Upper lobe of right lung (tissue), 1 donor: ENCODE measurements at regions not wholly inside any gene's neighbourhood (a gene's known extent, or its start where the extent isn't known, plus 50 kb on each side); places are given as distances from the start of the nearest gene placed in this dataset.

Experiments
- ATAC-seq: fragments of 200-7000 bp; cut with Tn5 transposase; one replicate; pipeline ENCODE4 v1.9.1; 2020; ENCODE audit warnings: mild to moderate bottlenecking, moderate library complexity
- DNase-seq: peaks from one replicate; pipeline ENCODE4 v3.0.0-alpha.2; 2020
- H3K27ac ChIP-seq: fragments of 200-600 bp; one replicate; pipeline ENCODE4 v1.8.0; 2022
- H3K27me3 ChIP-seq: fragments of 200-600 bp; one replicate; pipeline ENCODE4 v1.8.0; 2022; ENCODE audit warnings: mild to moderate bottlenecking
- H3K36me3 ChIP-seq: fragments of 200-600 bp; one replicate; pipeline ENCODE4 v1.8.0; 2022
- H3K4me1 ChIP-seq: fragments of 200-600 bp; one replicate; pipeline ENCODE4 v1.8.0; 2022
- H3K4me3 ChIP-seq: fragments of 200-600 bp; one replicate; pipeline ENCODE4 v1.8.0; 2022; ENCODE audit warnings: mild to moderate bottlenecking
- H3K9me3 ChIP-seq: fragments of 200-600 bp; one replicate; pipeline ENCODE4 v1.8.0; 2022
- intact Hi-C: fragments of 100-400 bp; cut with DNase I; formaldehyde crosslinking; loops from one replicate; pipeline ENCODE4 v1.11.0; 2022
- TF ChIP-seq, protein P1 (sequence below): fragments of 200-600 bp; IDR thresholded peaks from one replicate; pipeline ENCODE4 v1.8.0; 2022; ENCODE audit warnings: antibody characterized with exemption
- donor health status: DM: no; HTN: yes; CAD: no; lungs with severe emphysema.

DNA sequence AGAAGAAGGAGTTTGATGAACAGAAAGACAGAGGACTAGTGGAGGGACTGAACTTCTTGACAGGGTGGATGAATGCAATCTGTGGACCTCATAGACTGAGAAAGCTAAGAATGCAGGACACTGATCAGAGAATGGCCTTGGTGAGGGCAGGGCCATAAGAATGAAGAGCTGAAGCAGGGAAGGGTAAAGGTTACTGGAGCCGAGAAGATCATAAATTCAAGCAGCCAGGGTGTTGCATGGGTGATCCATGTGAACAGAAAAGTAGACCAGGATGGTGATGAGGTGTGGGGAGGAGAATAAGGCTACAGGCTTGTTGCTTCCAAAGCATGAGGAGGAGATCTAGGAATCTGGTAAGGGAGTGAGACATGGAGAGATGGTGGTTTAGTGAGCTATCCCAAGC lies 295.9 kb downstream of the ADGB start:
- no peaks in the 10 kb centered on the region for H3K9me3 ChIP-seq
- intact Hi-C loops: no loop called here
- no peak for ATAC-seq
- DNase-seq: no peak
- TF ChIP-seq, protein P1, sequence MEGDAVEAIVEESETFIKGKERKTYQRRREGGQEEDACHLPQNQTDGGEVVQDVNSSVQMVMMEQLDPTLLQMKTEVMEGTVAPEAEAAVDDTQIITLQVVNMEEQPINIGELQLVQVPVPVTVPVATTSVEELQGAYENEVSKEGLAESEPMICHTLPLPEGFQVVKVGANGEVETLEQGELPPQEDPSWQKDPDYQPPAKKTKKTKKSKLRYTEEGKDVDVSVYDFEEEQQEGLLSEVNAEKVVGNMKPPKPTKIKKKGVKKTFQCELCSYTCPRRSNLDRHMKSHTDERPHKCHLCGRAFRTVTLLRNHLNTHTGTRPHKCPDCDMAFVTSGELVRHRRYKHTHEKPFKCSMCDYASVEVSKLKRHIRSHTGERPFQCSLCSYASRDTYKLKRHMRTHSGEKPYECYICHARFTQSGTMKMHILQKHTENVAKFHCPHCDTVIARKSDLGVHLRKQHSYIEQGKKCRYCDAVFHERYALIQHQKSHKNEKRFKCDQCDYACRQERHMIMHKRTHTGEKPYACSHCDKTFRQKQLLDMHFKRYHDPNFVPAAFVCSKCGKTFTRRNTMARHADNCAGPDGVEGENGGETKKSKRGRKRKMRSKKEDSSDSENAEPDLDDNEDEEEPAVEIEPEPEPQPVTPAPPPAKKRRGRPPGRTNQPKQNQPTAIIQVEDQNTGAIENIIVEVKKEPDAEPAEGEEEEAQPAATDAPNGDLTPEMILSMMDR: no peak
- H3K4me1 ChIP-seq: peaks cover 15% of the 10 kb centered on the region
- H3K4me3 ChIP-seq: no peak overlapping the region
- no peak overlapping the region for H3K27ac ChIP-seq
- no peaks in the 10 kb centered on the region for H3K36me3 ChIP-seq
- no peaks in the 10 kb centered on the region for H3K27me3 ChIP-seq

DNA sequence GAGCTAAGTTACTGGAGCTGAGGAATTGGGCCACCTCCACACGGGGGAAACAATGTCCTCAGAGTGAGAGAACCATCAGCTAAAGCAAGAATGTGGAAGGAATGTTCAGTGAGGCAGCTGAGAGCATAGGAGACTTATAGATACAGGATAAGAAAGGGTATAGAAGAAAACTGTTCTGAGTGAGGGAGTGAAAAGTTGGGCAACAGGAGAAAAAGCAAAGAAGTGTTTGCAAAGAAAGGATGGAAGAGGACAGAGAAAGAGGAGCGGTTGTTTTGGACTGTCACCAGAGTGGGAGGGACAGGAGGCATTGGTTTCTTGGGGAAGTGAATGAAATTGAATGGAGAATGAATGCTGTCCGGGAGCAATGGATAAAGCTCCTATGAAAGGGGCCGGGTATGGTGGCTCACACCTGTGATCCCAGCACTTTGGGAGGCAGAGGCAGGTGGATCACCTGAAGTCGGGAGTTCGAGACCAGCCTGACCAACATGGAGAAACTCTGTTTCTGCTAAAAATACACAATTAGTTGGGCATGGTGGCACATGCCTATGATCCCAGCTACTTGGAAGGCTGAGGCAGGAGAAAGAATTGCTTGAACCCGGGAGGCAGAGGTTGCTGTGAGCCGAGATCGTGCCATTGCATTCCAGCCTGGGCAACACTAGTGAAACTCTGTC lies 296.5 kb downstream of the ADGB start:
- ATAC-seq: no peak
- no peaks in the 10 kb centered on the region for H3K9me3 ChIP-seq
- H3K36me3 ChIP-seq: no peaks in the 10 kb centered on the region
- peaks cover 15% of the 10 kb centered on the region for H3K4me1 ChIP-seq
- intact Hi-C loops: no loop called here
- no peak overlapping the region for H3K27ac ChIP-seq
- DNase-seq: no peak
- no peaks in the 10 kb centered on the region for H3K27me3 ChIP-seq
- TF ChIP-seq, protein P1: no peak
- H3K4me3 ChIP-seq: no peak overlapping the region

DNA sequence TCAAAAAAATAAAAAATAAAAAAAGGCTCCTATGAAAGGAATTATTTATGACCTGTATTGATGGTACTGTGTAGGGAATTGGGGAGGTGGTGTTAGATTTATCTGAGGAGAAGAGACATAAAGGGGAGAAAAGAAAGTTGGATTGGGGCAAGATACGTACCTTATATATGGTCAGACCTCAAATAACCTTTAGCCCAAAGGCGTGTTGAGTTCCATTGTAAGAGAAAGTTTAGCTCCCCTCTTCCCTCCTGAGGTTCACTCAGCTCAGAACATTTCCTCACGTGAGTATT lies 296.9 kb downstream of the ADGB start:
- Histone ChIP-seq H3K9me3 (no peaks in the 10 kb centered on the region), H3K4me3 (no peak overlapping the region), H3K27ac (no peak overlapping the region), H3K36me3 (no peaks in the 10 kb centered on the region), H3K27me3 (no peaks in the 10 kb centered on the region), H3K4me1 (peaks cover 15% of the 10 kb centered on the region)
- DNase-seq (no peak), ATAC-seq (no peak)
- intact Hi-C loops: no loop called here
- TF ChIP-seq, protein P1: no peak

DNA sequence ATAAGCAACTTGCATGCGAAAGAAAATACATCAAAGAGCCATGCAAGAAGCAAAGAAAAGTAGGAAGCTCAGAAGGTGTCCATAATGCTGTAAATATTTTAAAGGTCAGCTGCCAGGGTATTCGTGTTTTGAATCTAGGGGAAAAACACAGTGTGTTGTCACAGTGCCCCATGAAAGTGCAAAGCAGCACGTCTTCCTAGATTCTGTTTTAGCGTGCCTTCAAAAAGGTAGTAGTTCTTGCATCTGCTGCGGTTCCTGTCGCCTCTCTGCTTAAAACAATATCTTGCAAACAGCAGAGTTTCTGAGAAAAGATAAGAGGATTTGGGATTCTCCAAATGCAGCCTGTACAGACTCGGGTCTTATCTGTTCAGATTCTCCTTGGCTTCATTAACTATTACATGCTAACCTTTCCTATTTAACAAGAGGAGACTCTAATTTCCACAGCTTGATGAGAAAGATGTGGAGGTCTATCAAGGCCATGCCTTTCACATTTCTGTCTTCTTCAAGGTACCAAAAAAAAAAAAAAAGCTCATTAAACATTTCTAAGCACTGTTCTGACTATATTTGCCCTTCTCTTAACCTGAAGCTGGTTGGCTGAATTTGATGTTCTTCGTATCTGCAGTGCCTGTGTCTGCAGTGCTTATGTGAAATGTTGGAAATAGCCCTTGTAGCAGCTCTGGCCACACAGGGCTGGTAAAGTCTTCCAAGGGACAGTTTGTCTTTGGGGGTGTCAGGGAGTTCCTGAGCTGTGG lies 297.5 kb downstream of the ADGB start:
- H3K4me1 ChIP-seq: peaks cover 12% of the 10 kb centered on the region
- intact Hi-C loops: no loop called here
- no peak overlapping the region for H3K4me3 ChIP-seq
- TF ChIP-seq, protein P1: no peak
- H3K9me3 ChIP-seq: no peaks in the 10 kb centered on the region
- H3K27ac ChIP-seq: no peak overlapping the region
- DNase-seq (no peak), ATAC-seq (no peak)
- H3K36me3 ChIP-seq: no peaks in the 10 kb centered on the region
- H3K27me3 ChIP-seq: no peaks in the 10 kb centered on the region

DNA sequence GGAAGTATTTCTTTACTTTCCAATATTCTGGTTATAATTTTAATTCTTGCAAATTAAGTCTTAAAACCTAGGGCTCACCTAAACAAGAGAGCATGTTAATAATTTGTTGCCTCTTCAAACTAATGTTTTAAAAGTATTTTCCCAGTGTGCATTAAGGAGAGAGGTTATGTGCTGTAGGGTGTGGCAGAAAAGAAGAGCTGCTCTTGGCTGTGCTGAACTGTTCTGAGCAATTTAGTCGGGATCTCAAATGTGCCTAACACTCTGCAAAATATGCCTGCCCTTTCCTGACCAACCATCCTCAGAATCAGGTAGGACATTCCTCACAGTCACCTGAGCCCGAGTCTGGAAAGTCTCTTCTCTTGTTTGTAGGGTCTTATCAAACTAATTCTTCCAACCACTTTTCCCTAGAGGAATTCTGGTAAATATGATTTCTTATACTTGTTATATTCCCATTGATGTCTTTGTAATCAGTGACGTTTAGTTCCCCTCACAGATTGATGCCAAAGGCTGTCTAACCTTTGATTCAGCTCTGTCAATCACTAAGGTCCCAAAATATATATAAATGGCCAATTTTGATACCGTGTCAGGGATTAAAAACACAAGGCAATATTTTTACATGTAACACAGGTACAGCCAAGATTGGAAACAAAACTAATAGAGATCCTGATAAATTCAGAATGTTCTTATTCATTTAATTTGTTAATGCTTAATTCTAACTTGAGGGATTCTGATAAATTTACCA lies 298.4 kb downstream of the ADGB start:
- DNase-seq: no peak
- H3K27me3 ChIP-seq: no peaks in the 10 kb centered on the region
- no peaks in the 10 kb centered on the region for H3K36me3 ChIP-seq
- no peak for ATAC-seq
- no peaks in the 10 kb centered on the region for H3K9me3 ChIP-seq
- H3K4me3 ChIP-seq: no peak overlapping the region
- TF ChIP-seq, protein P1: no peak
- peaks cover 3% of the 10 kb centered on the region for H3K4me1 ChIP-seq
- H3K27ac ChIP-seq: no peak overlapping the region
- intact Hi-C loops: no loop called here
